CD8-positive, alpha-beta memory T cell (primary cell): ENCODE measurements at regions not wholly inside any gene's neighbourhood (a gene's known extent, or its start where the extent isn't known, plus 50 kb on each side); places are given as distances from the start of the nearest gene placed in this dataset.
"Not testable (repeated sequence)": the region's sequence is repeated elsewhere in the genome, so short reads cannot be mapped to it uniquely, and the experiment has no call there.

ENCODE experiments used
- CTCF ChIA-PET: fragments of 350-600 bp; sonication (Branson Sonifier 250); formaldehyde crosslinking; loops from one replicate; lab custom pipeline; 2021; ENCODE audit warnings: antibody characterized with exemption; lab: Charles Lee
- POLR2A ChIA-PET: fragments of 350-600 bp; sonication (Branson Sonifier 250); formaldehyde crosslinking; loops from one replicate; lab custom pipeline; 2021; ENCODE audit warnings: antibody characterized with exemption; lab: Charles Lee
- DNase-seq, 5 donors: peaks; one replicate each; pipeline versions ENCODE4 v3.0.0 to v3.0.0-alpha.2; 2020 to 2022; ENCODE audit warnings: mixed read lengths in 1 of 5
- H3K27ac ChIP-seq: one replicate; pipeline ENCODE4 v1.7.0; 2013; ENCODE audit warnings: low read depth, mild to moderate bottlenecking, low read length, moderate library complexity
- H3K27me3 ChIP-seq: 2 replicates; pipeline ENCODE4 v1.7.0; 2013; ENCODE audit warnings: low read length, mild to moderate bottlenecking; ENCODE audit not compliant: insufficient read depth, poor library complexity, severe bottlenecking
- H3K36me3 ChIP-seq: 2 replicates; pipeline ENCODE4 v1.7.0; 2013; ENCODE audit warnings: mild to moderate bottlenecking, low read length, moderate library complexity; ENCODE audit not compliant: insufficient read depth
- H3K4me1 ChIP-seq: 2 replicates; pipeline ENCODE4 v1.7.0; 2013; ENCODE audit warnings: mild to moderate bottlenecking, low read length, moderate library complexity; ENCODE audit not compliant: insufficient read depth
- H3K4me3 ChIP-seq: 2 replicates; pipeline ENCODE4 v1.7.0; 2013; ENCODE audit warnings: mild to moderate bottlenecking, low read length
- H3K9me3 ChIP-seq: 2 replicates; pipeline ENCODE4 v1.7.0; 2013; ENCODE audit warnings: mild to moderate bottlenecking, low read length
- H3K27ac Mint-ChIP-seq, 8 donors: one replicate each; pipeline ENCODE4 v1.8.0; 2020 to 2021; ENCODE audit warnings: mixed read lengths in 8 of 8, mild to moderate bottlenecking in 6 of 8, inconsistent platforms in 3 of 8, moderate library complexity in 3 of 8
- H3K27me3 Mint-ChIP-seq, 2 donors: one replicate each; pipeline ENCODE4 v1.8.0; 2020 to 2021; ENCODE audit warnings: mixed read lengths in 2 of 2, mild to moderate bottlenecking in 1 of 2, moderate library complexity in 1 of 2
- H3K36me3 Mint-ChIP-seq, 3 donors: one replicate each; pipeline ENCODE4 v1.8.0; 2020 to 2021; ENCODE audit warnings: mixed read lengths in 3 of 3, inconsistent platforms in 1 of 3, mild to moderate bottlenecking in 1 of 3
- H3K4me1 Mint-ChIP-seq, 3 donors: one replicate each; pipeline ENCODE4 v1.8.0; 2020 to 2021; ENCODE audit warnings: mixed read lengths in 3 of 3, inconsistent platforms in 1 of 3, mild to moderate bottlenecking in 1 of 3
- H3K4me3 Mint-ChIP-seq, 7 donors: one replicate each; pipeline ENCODE4 v1.8.0; 2020 to 2021; ENCODE audit warnings: mixed read lengths in 7 of 7, mild to moderate bottlenecking in 6 of 7, moderate library complexity in 4 of 7, inconsistent platforms in 2 of 7
- H3K9me3 Mint-ChIP-seq, 5 donors: one replicate each; pipeline ENCODE4 v1.8.0; 2020 to 2022; ENCODE audit warnings: mixed read lengths in 5 of 5, mild to moderate bottlenecking in 3 of 5, moderate library complexity in 2 of 5, inconsistent platforms in 1 of 5

GRCh38 chr22:18356326-18356725 lies 161.6 kb downstream of the GGTLC3 start:
- H3K36me3 Mint-ChIP-seq, H3K4me3 ChIP-seq, H3K27ac Mint-ChIP-seq, H3K9me3 ChIP-seq, POLR2A ChIA-PET, H3K4me1 Mint-ChIP-seq, H3K4me3 Mint-ChIP-seq, H3K27me3 Mint-ChIP-seq, CTCF ChIA-PET, H3K4me1 ChIP-seq, H3K36me3 ChIP-seq, H3K27me3 ChIP-seq, H3K9me3 Mint-ChIP-seq, H3K27ac ChIP-seq: not testable (repeated sequence)
- DNase-seq = peak in 1 of 5 donors; percentile 29
